ENCODE measurements at regions not wholly inside any gene's neighbourhood (a gene's known extent, or its start where the extent isn't known, plus 50 kb on each side); places are given as distances from the start of the nearest gene placed in this dataset.

DNA sequence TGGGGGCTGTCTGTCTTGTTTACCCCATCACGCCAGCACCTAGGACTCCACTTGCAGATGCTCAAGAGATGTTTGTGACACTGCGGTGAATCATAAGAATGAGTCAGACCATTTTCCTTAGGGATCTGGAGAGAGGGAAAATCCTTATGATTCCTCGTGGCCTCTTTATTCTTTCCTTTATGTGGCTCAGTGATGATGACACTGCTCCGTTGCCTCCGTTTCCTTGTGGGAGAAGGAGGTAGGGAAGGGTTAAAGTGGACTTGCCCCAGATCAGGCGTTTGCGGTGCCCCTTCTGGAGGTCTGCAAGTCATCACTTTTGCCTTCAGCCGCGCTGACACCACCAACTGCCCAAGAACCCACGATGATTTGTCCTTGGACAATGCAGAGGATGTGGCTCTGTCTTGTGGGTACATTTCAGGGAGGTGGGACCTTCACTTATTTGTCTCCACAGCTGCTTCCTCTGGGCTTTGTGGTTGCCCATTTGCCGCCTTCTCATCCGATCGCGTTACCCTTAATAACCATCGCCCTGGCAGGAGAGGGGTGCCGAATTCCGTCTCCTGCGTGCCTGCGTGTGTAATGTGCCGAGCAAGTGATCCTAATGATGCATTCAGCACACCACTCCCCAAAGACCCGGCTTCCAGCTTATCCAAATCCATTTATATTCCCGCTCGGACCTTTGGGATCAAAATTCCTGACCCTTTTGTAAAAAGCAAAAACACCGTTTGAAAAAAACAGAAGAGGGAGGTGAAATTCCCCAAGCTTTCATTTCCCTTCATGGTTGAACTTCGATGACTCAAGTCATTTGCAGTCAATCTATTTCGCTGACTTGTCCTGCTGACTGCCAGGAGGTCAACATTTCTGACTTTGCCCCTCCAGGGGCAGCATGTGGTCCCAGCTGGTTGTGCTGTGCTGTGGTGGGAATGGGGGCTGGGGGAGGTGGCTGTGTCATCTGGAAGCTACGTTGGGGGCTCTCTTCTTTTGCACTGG, 87.2 kb upstream of the IRX3 start:
- ATAC-seq (peak in 1 of 2 donors; percentile 48), DNase-seq (no peak)
- intact Hi-C loops (cut with DNase I) = loop anchor here in 1 of 2 donors (5.0 kb wide), 1 partner anchor 128 kb away; no protein-coding TSS in a partner anchor

DNA sequence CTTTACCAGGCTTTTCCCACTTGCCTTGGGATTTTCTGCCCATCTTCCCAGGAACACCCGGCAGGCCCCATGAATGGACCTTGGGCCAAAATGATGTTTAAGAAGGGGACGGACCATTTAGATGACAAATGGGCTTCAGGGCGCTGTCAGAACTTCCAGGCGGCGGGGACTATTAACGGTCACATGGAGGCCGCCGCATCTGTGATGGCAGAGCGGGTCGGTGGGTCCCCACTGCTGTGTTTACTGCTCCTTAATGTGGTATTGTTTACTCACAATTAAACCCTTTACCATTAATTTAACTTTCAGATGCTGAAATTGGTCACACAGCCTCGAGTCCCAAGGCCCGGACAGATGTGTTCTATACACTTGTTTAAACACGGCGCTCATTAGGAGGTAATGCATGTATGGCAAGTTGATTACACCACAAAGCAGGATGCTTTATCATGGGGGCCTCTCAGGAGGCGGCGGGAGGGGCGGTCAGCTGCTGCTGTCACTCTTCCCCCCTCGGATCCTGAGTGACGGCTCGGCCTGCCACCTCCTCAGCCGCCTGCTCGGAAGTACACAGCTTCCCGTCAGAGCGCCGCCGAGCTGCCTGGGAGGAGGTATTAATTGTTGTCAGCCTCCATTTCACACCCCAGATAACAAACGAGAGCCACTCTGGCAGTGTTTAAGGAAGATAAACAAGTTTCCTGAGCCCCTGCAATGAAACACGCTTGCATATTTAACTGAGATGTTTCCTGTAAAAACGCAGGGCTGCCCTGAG, 83.9 kb upstream of the IRX3 start:
- intact Hi-C loops (cut with DNase I) = loop anchor here in 1 of 2 donors (5.0 kb wide), 1 partner anchor 132 kb away; no protein-coding TSS in a partner anchor
- DNase-seq = peak; percentile 83

DNA sequence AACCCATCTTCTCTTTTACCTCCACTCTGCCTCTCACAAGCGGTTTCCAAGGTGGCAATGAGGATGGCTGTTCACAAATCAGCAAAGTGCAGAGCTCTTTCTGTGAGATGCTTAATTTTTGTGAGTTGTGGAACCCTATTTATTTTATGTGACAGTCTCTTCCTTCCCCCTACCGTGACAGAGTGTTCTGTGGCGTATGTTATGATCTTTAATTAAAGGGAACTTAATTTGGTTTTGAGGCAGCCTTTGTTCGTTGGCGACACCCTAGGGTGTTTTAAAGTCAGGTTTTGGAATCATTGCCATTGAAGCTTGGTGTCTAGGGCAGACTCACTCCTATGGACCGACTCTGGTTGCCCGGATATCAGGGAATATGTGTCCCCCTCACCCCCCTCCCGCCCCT, 83.3 kb upstream of the IRX3 start:
- ATAC-seq = no peak
- DNase-seq = no peak
- intact Hi-C loops (cut with DNase I) = loop anchor here in 1 of 2 donors (5.0 kb wide), 1 partner anchor 132 kb away; no protein-coding TSS in a partner anchor

More for the DNA sequence above, 83.9 kb upstream of the IRX3 start:
- ATAC-seq = peak; percentile 71 to 87

DNA sequence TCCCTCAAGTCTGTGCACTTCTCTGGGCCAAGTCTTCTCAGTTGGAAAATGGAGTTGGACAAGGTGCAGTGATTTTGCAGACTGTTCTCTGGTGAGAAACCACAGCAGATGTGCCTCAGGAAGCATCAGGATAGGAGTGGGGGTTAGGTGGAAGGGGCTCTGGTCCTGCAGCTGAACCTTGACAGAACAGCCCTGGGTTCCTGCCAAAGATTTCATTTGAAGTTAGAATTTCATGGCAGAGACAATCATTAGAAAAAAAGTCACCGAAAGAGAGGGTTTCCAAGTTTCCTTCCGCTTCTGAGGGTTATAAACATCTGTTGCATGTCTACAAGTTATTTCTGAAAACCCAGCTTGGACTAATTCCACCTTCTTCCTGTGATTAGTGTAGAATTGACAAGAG, 80.4 kb upstream of the IRX3 start:
- intact Hi-C loops (cut with DNase I) = no loop called here
- no peak for DNase-seq
- no peak for ATAC-seq

DNA sequence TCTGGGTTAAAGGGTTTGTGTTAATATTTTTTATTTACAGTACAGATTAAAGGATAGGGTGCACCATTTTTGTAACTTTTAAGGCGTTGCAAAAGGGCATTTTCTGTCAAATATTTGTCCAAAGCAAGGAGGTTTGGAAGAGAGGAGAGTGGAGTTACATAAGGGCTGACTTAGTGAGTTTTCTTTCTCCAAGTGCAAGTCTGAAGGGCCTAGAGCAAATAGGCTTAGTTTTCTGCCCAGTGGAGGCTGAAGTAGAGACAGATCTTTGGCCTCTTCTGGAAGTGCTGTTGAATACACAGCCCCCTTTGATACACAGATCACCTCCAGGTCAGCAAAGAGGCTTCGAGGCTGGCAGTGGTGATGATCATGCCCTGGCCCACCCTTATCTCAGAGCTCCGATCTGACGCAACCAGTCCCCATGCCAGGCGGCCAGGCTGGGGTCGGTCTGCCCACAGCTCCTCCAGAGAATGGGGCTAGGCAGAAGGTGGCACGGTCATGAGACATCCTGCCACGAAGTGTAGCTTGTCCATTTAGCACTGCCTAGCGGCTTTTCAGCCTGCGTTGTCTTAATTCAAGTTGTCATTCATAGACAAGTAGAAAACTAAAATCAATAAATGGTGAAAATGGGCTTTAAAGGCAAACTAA, 79.5 kb upstream of the IRX3 start:
- no peak for DNase-seq
- no peak for ATAC-seq
- intact Hi-C loops (cut with DNase I) = no loop called here

DNA sequence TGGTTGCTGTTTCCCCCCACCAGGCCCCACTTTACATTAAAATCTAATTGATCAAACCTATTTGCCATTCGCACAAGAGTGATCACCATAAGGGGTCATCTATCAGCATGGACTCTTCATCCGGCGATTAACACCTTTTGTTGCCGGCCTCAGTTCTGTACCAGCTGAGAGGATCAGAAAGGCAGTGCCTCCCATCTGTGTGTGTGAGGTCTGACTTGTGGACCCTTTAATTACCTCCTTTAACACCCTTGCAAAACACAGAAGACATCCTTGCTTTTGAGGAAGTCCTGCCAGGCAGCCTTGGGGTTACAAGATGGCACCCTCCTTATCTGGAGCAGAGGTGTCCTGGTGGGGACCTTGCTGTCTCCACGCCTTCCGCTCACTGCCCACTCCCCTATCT, 77.2 kb upstream of the IRX3 start:
- DNase-seq = no peak
- intact Hi-C loops (cut with DNase I) = no loop called here
- no peak for ATAC-seq

DNA sequence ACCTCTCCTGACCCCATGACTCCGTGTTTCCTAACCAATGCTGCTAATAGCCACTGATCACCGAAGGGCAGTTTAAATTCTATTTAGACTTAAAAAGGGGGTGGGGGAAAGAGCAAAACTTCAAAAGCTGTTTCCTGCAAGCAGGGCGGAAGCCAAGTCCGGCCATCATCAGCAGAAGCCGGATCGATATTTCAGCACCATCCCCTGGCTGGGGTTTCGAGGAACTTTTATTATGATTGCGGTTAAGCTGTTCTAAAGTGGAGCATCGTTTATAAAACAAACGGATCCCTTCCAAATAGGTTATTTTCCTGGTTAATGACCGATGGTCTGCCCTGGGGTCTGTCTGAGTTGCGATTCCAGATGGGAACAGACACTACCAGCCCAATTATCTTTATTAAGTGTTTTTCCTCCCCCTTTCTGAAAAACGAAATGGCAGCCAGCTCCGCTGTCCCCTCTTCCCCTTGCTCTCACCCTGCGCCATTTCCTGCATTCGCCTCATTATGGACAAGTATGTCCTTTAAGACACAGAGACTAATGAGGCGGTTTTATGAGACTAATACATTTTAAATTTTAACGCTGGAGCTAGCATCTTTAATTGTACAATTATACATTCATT, 76.1 kb upstream of the IRX3 start:
- intact Hi-C loops (cut with DNase I) = no loop called here
- no peak for DNase-seq
- ATAC-seq = no peak

DNA sequence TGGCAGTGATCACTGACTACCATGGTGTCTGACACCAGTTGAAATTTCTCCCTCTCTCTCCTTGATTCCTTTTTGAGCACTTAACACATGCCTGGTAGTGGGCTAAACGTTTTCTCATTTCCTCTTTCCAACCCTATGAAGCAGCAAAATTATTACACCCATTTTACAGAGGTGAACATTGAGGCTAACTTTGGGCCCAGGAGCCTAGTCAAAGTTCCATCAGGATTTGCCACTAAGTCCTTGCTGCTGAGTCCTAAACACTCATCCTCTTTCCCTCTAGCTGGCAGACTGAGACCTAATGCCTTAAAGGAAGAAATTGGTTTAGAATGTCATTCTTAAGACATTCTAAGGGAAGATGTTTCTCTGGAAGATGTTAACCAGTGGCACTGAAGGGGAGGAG, 74.7 kb upstream of the IRX3 start:
- intact Hi-C loops (cut with DNase I) = no loop called here
- DNase-seq = no peak
- no peak for ATAC-seq

DNA sequence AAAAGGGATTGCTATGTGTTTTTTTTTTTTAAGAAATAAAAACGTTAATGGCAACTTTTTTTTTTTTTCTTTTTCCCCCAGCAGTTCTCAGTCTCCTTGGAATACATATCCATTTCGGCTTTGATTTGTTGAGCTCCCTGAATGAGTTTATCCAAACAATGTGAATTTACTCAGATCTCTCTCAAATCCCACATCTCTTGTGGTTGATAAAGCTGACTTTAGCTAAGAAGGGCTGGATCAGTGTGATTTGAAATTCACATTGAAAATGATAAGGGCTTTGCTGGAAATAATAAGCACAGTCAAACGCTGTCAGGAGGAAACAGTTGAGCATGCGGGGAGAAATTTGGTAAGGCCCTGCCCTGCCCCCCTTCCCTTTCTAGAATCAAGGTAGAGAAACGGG, 74.1 kb upstream of the IRX3 start:
- ATAC-seq (no peak), DNase-seq (no peak)
- intact Hi-C loops (cut with DNase I) = no loop called here

DNA sequence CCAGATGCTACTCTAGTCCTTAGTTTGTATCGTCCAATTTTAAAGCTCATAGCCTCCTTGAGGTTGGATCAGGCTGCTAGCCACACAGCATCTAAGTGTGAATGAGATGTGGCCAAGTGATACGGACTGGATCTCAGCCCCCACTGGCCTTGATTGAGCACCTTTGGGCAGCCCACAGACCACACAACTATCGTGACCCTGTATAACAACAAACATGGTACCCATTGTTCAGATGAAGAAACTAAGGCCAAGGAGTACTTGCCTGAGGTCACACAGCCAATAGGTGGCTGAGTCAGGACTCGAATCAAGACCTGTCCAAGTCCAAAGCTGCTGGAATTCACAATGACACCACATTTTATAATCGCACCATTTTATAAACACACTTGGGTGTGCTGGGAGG, 73.0 kb upstream of the IRX3 start:
- intact Hi-C loops (cut with DNase I) = no loop called here
- ATAC-seq = no peak
- DNase-seq = no peak

DNA sequence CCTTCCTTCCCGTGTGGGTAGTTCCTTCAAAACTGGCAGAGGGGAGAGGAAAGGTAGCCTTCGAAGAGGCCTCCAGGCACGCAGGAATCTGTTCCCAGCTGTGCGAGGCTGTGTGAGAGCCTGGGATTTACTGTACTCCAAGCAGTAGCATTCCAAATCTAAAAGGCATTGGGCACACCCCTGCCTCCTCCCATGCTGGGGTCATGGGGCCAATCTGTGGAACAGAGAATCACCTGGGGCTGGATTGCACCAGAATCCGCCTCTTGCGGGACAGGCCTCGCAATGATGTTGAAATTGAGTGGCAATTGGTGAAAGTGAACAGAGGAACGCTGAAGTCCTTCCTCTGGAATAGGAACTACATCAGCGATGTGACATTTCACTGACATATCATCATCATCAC, 72.5 kb upstream of the IRX3 start:
- intact Hi-C loops (cut with DNase I) = no loop called here
- no peak for DNase-seq
- no peak for ATAC-seq

DNA sequence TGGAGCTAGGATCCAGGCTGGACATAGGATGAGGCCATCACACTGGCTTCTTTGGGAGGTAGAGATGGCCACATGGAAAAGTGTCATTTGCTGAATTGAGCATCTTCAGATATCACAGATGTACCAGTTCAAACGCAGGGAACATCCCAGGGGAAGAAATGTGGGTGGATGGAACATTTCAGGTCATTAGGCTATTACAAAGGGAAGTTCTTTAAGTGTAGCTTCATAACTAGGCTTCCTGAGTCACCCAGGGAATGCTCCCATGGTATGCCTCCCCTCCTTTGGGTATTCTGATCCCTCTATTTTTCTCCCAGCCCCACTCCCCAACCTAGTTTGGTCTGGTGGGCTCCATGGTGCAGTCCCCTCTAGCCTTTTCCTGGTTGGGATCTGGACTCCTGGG, 69.8 kb upstream of the IRX3 start:
- DNase-seq (no peak), ATAC-seq (no peak)
- intact Hi-C loops (cut with DNase I) = no loop called here

DNA sequence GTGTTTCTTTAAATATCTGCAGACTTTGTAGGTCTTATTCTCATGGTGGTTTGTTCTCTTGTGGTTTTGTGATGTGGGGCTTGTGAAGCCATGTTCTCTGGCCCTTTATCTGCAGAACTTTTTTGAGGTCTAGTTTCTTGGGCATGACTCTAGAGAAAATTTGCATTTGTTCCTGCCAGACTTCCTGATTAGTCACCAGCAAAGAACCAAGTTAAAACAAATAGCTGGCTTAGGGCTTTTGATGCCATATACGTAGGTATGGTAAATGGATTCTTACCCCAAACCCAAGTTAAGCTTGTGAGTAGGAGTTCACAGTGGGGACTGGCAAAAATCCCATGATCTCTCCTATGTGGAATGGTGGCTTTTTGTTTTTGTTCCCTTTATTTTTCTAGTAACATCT, 68.7 kb upstream of the IRX3 start:
- DNase-seq (no peak), ATAC-seq (no peak)
- intact Hi-C loops (cut with DNase I) = no loop called here

DNA sequence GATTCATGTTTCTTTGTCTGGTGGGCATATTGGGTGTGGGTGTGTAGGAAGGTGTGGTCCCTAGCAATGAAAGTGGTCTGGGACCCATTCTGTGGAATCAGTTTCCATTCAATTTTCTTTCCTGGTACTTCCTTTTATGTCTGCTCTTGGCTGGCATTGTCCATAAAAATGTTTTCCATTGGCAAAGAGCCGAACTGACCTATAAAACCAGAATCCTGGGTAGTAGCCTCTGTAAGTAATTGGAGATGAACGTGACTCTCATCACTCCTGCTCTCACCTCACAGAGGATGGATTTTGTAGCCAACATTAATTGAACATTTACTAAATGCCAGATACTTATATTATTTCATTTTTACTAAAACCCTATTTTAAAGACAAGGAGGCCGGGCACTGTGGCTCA, 66.5 kb upstream of the IRX3 start:
- intact Hi-C loops (cut with DNase I) = no loop called here
- no peak for DNase-seq
- ATAC-seq = no peak

DNA sequence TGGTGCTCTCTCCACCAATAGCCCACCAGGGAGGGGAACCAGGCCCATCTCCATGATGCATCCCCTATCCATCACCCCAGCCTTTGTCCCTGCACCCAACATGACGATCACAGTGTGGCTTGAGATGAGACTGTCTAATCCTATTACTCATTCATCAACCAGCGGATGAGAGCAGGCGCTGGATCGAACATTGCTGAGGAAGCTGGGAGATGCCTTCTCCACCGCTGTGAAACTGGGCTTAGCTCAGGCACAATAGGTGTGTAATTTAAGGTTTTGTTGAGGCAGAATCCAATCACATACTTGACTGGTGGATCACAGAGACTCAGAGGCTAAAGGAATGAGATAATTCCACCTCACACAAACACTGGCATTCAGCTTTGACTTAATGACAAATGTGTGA, 64.6 kb upstream of the IRX3 start:
- ATAC-seq (no peak), DNase-seq (no peak)
- intact Hi-C loops (cut with DNase I) = no loop called here

DNA sequence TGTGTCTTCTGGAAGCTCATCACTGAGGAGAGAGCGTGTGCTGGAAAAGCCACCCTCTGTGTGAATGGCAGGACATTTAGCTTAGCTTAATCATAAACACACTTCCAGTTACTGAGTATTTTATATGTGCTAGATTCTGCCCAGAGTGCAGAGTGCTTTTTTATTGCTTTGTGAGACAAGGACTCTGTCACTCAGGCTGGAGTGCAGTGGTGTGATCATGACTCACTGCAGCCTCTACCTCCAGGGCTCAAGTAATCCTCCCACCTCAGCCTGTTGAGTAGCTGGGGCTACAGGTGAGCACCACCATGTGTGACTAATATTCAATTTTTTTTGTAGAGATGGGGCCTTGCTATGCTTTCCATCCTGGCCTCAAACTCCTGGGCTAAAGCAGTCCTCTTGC, 61.4 kb upstream of the IRX3 start:
- intact Hi-C loops (cut with DNase I) = no loop called here
- DNase-seq (no peak), ATAC-seq (no peak)

DNA sequence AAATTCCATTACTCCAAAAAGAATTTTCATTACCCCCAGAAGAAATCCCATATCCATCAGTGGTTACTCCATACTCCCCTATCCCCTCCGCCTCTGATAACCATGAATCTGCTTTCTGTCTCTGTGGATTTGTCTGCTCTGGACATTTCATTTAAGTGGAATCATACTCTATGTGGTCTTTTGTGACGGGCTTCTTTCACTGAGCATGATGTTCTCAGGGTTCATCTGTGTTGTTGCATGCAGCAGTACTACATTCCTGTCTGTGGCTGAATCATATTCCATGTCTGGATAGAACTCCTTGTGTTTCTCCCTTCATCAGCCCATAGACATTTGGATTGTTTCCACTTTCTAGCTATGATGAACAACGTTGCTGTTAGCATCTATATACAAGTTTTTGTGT, 59.5 kb upstream of the IRX3 start:
- DNase-seq (no peak), ATAC-seq (no peak)
- intact Hi-C loops (cut with DNase I) = no loop called here

DNA sequence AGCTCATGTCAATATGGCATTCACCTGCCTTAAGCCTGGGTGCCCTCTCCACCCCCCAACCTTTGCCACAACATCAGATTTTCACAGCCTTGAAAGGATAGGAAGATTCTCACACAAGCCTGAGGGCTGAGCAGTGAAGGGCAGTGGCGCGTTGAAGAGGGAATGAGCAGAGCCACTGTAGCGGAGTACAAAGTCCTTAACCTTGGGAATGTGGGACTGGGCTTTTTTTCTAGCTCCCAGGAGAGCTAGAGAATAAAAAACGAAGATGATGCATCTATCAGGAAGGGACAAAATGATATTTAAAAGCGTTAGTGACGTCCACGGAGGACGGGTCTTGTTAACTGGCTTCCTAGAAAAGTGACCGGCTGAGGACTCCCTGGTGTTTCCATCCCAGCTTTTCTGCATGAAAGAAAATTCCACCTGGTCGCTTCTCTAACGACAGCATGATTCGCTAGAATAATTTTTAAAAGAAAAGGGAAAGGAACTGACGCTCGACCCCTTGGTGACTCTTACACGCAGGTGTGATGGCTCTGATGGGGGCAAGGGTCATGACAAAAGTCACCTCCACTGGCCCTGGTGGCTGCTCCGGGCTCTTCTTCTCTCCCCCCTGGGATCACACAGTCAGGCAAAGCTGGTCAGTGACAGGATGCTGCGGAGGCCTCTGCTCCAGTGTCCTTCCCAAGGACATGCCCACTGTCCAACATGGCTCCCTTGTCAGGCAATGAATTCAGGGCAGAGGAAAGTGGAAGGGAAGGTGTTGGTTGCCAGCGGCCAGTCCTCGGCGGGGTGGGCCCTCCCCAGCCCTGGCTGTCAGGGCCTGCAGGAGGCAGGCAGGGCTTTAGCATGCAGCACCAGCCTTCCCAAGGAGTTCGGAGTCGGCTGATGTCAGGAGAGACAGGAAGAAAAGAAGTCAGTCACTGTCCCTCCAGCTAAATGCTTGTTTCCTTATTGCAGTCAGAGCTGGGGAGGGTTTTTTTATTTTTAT, 58.4 kb upstream of the IRX3 start:
- no peak for ATAC-seq
- intact Hi-C loops (cut with DNase I) = no loop called here

More for the DNA sequence above, 58.4 kb upstream of the IRX3 start:
- DNase-seq = no peak
